NCI-H1092 treated with DMSO at 0.1 percent for 48 hours (cell line): ENCODE measurements at regions not wholly inside any gene's neighbourhood (a gene's known extent, or its start where the extent isn't known, plus 50 kb on each side); places are given as distances from the start of the nearest gene placed in this dataset.
"Not testable (repeated sequence)": the region's sequence is repeated elsewhere in the genome, so short reads cannot be mapped to it uniquely, and the experiment has no call there.

Source experiments
- DNase-seq: peaks from one replicate; lab custom pipeline; 2025; lab: John Stamatoyannopoulos, UW

GRCh38 chrX:20715176-20715575, 448.5 kb upstream of the RPS6KA3 start:
- no peak for DNase-seq

GRCh38 chrX:20712811-20713210, 446.1 kb upstream of the RPS6KA3 start:
- DNase-seq = no peak

GRCh38 chrX:20711366-20711765, 444.7 kb upstream of the RPS6KA3 start:
- DNase-seq = peak; percentile 7

GRCh38 chrX:20693078-20693477, 426.4 kb upstream of the RPS6KA3 start:
- DNase-seq = no peak

GRCh38 chrX:20686256-20686655, 419.5 kb upstream of the RPS6KA3 start:
- DNase-seq = no peak

GRCh38 chrX:20685652-20686051, 418.9 kb upstream of the RPS6KA3 start:
- DNase-seq = no peak

GRCh38 chrX:20681683-20682082, 415.0 kb upstream of the RPS6KA3 start:
- DNase-seq = no peak

- no peak for DNase-seq
These were observed 414.3 kb upstream of the RPS6KA3 start for GRCh38 chrX:20680998-20681397.

GRCh38 chrX:20672476-20672875, 405.8 kb upstream of the RPS6KA3 start:
- no peak for DNase-seq

GRCh38 chrX:20671746-20672145, 405.0 kb upstream of the RPS6KA3 start:
- DNase-seq = not testable (repeated sequence)

- DNase-seq = no peak
These were observed 403.9 kb upstream of the RPS6KA3 start for GRCh38 chrX:20670611-20671010.

- no peak for DNase-seq
These were observed 401.8 kb upstream of the RPS6KA3 start for GRCh38 chrX:20668550-20668949.

GRCh38 chrX:20666331-20666730, 399.6 kb upstream of the RPS6KA3 start:
- DNase-seq = no peak

- DNase-seq = no peak
These were observed 398.8 kb upstream of the RPS6KA3 start for GRCh38 chrX:20665481-20665880.

- DNase-seq = peak; percentile 12
These were observed 398.1 kb upstream of the RPS6KA3 start for GRCh38 chrX:20664774-20665173.

- no peak for DNase-seq
These were observed 397.4 kb upstream of the RPS6KA3 start for GRCh38 chrX:20664131-20664530.

- no peak for DNase-seq
These were observed 396.6 kb upstream of the RPS6KA3 start for GRCh38 chrX:20663336-20663735.

- no peak for DNase-seq
These were observed 390.0 kb upstream of the RPS6KA3 start for GRCh38 chrX:20656721-20657120.

GRCh38 chrX:20654596-20655106, 387.9 kb upstream of the RPS6KA3 start:
- no peak for DNase-seq

- DNase-seq = no peak
These were observed 386.4 kb upstream of the RPS6KA3 start for GRCh38 chrX:20653070-20653469.

GRCh38 chrX:20641954-20642353, 375.2 kb upstream of the RPS6KA3 start:
- no peak for DNase-seq

- no peak for DNase-seq
These were observed 372.4 kb upstream of the RPS6KA3 start for GRCh38 chrX:20639115-20639514.

- DNase-seq = no peak
These were observed 370.6 kb upstream of the RPS6KA3 start for GRCh38 chrX:20637351-20637750.

- DNase-seq = no peak
These were observed 366.7 kb upstream of the RPS6KA3 start for GRCh38 chrX:20633451-20633850.

- DNase-seq = no peak
These were observed 356.7 kb upstream of the RPS6KA3 start for GRCh38 chrX:20623448-20623847.
